ENCODE measurements at regions not wholly inside any gene's neighbourhood (a gene's known extent, or its start where the extent isn't known, plus 50 kb on each side); places are given as distances from the start of the nearest gene placed in this dataset.
A peak's percentile ranks its signal among the peaks of the same experiment; 100 is the strongest.

GRCh38 chr3:152737021-152737908, 97.7 kb upstream of the P2RY1 start (continued):
- TF ChIP-seq REST (IDR thresholded peaks at IDR 0.05; ENCODE audit: low read depth, low read length) = no peak
- TF ChIP-seq EGR1 (IDR thresholded peaks at IDR 0.05; ENCODE audit: borderline replicate concordance in 1 of 2, low read depth in 2 of 2, low read length in 2 of 2) = no peak
- no peak for TF ChIP-seq E2F8 (IDR thresholded peaks at IDR 0.05; ENCODE audit: low read depth, partially characterized antibody)
- no peak for TF ChIP-seq NRF1 (conservative IDR thresholded peaks at IDR 0.05; ENCODE audit: low read depth, low read length)
- TF ChIP-seq ATF3 (IDR thresholded peaks at IDR 0.05; ENCODE audit: borderline replicate concordance, extremely low read depth, low read depth, low read length) = no peak
- no peak for TF ChIP-seq NR2C1 (IDR thresholded peaks at IDR 0.05)
- peak; percentile 78 for TF ChIP-seq JUND (IDR thresholded peaks at IDR 0.05; ENCODE audit: low read depth, low read length)
- TF ChIP-seq TCF3 (IDR thresholded peaks at IDR 0.05; ENCODE audit: borderline replicate concordance, insufficient read depth, low read depth, low read length) = peak; percentile 74; the same call in 1 of the 2 replicates
- peak; percentile 65 for TF ChIP-seq RELB (IDR thresholded peaks at IDR 0.05; ENCODE audit: low read depth)
- TF ChIP-seq EZH2 (IDR thresholded peaks at IDR 0.05; ENCODE audit: borderline replicate concordance, control insufficient read depth, low read depth, low read length) = no peak
- no peak for TF ChIP-seq SUZ12 (IDR thresholded peaks at IDR 0.05; ENCODE audit: unreplicated experiment)
- no peak for TF ChIP-seq ZBTB4 (CRISPR knock-in tag; IDR thresholded peaks at IDR 0.05)
- TF ChIP-seq IKZF1 (conservative IDR thresholded peaks at IDR 0.05) = peak; percentile 68
- no peak for TF ChIP-seq GABPA (IDR thresholded peaks at IDR 0.05; ENCODE audit: low read depth)
- TF ChIP-seq SRF (IDR thresholded peaks at IDR 0.05; ENCODE audit: low read depth in 2 of 2, low read length in 2 of 2) = peak in 1 of 2 experiments; percentile 83; a peak in 2 of 4 replicates
- peak; percentile 75 for TF ChIP-seq DPF2 (IDR thresholded peaks at IDR 0.05)
